SW 1271 (cell line): ENCODE measurements at regions not wholly inside any gene's neighbourhood (a gene's known extent, or its start where the extent isn't known, plus 50 kb on each side); places are given as distances from the start of the nearest gene placed in this dataset.

Source experiments
- DNase-seq, 2 experiments: peaks; one replicate each; lab custom pipeline; 2025; lab: John Stamatoyannopoulos, UW

DNA sequence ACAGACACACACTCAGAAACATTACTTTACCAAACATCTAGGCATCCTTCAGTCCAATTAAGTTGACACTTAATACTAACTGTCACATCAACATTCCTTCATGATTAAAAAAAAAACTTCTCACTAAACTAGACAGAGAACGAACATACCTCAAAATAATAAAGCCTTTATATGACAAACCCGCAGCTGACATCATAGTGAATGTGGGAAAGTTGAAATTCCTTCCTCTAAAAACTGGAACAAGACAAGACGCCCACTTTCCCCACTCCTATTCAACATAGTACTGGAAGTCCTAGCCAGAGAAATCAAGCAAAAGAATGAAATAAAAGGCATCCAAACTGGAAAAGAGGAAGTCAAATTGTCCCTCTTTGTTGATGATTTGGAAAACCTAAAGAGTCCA, 96.9 kb upstream of the PPP1R9A start:
- no peak for DNase-seq

DNA sequence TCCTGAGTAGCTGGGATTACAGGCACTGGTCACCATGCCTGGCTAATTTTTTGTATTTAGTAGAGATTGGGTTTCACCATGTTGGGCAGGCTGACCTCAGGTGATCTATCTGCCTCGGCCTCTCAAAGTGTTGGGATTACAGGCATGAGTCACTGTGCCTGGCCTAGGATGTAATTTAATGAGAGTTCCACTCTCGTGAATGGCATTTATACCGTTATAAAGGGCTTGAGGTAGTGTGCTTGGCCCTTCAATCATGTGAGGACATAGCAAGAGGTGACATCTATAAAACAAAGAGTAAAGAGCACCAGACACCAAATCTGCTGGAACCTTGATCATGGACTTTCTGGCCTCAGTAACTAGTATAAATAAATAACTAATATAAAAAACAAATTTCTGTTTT, 93.5 kb upstream of the PPP1R9A start:
- DNase-seq, result no peak

DNA sequence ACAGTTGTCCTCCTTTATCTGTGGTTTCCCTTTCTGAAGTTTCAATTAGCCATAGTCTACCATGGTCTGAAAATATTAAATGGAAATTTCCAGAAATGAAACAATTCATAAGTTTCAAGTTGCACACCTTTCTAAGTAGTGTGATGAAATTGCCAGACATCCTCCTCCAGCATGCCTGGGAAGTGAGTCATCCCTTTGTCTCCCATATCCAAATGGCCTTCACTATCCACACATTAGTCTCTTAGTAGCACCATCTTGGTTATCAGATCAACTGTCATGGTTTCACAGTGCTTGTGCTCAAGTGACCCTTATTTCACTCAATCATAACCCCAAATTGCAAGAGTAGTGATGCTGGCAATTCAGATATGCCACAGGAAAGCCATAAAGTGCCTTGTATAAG, 83.4 kb upstream of the PPP1R9A start:
- peak; percentile 8 to 38 for DNase-seq

DNA sequence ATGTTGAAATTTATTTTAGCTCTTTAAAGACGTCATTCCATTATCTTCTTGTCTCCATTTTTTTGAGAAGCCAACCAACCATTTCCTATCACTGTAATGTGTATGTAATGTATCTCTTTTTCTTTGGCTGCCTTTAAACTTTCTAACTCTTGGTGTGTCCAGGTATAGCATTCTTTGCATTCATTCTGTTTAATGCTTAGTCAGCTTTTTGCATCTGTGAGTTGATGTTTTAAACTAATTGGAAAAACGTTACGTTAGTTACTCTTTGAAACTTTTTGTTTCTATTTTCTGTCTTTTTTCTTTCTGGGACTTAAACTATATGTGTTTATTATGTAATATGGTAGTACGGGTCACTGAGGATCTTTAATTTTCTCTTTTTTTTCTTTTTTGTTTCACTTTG, 77.4 kb upstream of the PPP1R9A start:
- no peak for DNase-seq

DNA sequence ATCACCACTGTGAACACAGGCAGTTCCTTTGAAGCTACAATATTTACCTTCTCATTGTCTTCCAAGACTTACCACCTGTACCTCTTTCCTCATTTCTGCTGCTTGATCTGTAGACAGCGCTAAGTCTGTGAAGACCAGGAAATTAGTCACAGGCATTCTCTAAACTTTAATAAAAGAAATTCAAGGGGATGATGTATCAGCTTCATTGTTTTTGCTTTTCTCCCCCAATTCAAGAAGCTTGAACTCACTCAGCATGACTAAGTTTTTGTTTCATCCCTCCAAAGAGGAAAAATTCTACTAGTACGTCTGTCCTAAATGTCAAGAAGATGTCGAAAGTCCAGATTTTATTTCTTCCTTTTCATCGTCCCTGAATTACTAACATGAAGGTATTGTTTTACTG, 75.3 kb upstream of the PPP1R9A start:
- DNase-seq, result no peak

DNA sequence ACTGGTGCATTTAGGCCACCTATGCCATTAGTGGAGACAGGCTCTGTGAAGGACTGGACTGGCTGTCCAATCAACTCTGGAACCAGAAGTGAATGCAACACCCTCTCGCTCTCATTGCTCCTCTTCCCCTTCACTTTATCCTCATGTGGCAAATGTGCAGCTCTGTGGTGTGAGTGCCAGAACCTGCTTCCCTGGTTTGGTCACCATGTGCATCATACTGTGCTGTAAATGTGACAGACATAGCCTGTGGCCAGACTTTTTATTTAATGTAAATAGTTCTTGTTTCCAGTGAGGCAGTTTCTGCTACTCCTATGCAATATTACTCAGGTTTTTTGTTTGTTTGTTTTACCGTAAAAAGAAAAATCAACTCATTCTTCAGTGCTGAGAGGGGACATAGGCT, 73.0 kb upstream of the PPP1R9A start:
- no peak for DNase-seq

DNA sequence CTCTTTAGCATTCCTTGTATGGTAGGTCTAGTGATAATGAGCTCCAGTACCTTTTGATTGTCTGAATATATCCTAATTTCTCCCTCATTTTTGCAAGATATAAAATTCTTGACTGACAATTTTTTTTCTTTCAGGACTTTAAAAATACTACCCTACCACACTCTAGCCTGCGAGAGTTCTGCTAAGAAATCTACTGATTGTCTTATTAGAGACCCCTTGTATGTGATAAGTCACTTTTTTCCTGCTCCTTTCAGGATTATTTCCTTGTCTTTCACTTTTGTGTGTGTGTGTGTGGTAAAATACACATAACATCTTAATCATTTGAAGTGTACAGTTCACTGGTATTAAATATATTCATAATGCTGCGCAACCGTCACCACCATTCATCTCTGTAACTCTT, 68.7 kb upstream of the PPP1R9A start:
- no peak for DNase-seq

DNA sequence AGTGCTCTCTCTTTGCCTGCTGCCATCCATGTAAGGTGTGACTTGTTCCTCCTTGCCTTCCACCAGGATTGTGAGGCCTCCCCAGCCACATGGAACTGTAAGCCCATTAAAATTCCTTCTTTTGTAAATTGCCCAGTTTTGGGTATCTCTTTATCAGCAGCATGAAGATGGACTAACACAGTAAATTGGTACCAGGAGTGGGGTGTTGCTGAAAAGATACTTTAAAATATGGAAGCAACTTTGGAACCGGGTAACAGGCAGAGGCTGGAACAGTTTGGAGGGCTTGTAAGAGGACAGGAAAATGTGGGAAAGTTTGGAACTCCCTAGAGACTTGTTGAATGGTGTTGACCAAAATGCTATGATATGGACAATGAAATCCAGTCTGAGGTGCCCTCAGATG, 63.8 kb upstream of the PPP1R9A start:
- no peak for DNase-seq

DNA sequence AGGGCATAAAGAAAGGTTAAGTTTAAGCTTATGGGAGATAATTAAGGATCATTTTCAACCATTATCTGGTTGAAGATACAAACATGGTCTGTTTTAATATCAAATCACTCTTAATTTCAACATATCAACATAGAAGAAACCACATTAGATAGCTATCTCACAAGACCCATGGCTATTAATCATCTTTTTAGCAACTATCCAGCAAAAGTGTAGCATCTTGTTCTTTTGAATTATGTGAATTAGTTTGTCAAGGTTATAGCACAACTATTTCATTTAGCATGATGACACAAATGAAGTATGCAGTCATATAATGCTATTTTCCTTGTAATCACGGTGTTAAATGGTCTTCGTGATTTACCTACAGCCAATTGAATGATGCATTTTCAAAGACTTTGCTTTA, 58.9 kb upstream of the PPP1R9A start:
- no peak for DNase-seq

DNA sequence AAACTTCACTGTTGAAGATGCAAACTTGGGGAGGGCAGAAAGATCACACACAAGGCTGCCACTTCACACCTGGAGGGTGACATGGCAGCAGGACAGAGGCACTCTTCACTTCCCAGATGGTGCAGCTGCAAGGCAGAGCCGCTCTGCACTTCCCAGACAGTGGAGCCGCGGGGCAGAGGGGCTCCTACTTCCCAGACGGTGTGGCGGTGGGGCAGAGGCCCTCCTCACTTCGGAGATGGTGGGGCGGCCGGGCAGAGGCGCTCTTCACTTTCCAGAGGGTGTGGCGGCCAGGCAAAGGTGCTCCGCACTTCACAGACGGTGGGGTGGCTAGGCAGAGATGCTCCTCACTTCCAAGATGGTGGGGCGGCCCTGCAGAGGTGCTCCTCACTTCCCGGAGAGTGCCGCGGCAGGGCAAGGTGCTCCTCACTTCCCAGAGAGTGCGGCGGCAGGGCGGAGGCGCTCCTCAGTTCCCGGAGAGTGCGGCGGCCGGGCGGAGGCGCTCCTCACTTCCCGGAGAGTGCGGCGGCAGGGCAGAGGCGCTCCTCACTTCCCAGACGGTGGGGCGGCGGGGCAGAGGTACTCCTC, 58.3 kb upstream of the PPP1R9A start:
- no peak for DNase-seq

DNA sequence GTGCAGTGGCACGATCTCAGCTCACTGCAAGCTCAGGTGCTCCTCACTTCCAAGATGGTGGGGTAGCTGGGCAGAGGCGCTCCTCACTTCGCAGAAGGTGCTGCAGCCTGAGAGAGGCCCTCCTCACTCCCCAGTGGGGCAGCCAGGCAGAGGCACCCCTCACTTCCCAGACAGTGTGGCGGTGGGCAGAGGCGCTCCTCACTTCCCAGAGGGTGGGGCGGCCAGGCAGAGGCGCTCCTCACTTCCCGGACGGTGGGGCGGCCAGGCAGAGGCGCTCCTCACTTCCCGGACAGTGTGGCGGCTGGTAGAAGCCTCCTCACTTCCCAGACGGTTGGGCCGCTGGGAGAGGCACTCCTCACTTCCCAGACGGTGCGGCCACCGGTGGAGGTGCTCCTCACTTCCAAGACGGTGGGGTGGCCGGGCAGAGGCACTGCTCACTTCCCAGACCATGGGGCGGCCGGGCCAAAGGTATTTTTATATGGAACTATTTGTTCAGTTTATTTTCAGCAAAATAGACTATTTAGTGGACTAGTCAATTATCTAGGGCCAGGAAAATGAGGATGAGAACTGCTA, 57.7 kb upstream of the PPP1R9A start:
- DNase-seq, result no peak

DNA sequence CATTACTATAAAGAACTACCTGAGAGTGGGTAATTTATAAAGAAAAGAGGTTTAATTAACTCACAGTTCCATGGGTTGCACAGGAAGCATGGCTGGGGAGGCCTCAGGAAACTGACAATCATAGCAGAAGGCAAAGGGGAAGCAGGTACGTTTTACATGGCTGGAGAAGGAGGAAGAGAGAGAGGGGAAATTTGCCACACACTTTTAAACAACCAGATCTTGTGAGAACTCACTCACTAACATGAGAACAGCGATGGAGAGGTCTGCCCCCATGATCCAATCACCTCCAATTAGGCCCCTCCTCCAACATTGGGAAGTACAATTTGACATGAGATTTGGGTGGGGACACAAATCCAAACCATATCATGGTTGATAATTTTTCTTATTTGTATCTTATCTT, 51.8 kb upstream of the PPP1R9A start:
- DNase-seq, result no peak

DNA sequence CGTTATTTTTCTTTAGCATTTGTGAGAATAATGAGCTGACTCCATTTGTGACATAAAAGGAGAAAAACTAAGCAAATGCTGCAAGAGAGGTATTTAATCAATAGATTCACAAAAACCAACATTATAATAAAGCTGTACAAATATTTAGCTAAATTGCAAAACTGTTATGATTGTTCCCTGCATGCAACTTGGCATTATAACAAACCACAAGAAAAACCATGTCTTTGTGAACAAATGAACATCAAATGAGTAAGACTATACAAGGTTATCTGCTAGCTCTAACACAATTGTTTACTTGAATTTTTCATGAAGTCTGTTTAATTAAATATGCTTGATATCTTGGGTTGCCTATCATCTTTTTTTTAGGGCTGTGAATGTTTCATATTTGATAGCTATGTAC, 50.8 kb upstream of the PPP1R9A start:
- no peak for DNase-seq
